A673 (cell line): ENCODE measurements at regions not wholly inside any gene's neighbourhood (a gene's known extent, or its start where the extent isn't known, plus 50 kb on each side); places are given as distances from the start of the nearest gene placed in this dataset.

Source experiments
- BruUV-seq: library from RNA; stranded (reverse); fragments of 400-500 nt; replicated peaks from 2 replicates; lab custom pipeline; 2021; lab: Mats Ljungman, UMichigan
- CTCF ChIA-PET: fragments of 300-600 bp; sonication (Branson Sonifier 250); formaldehyde crosslinking; loops from one replicate; lab custom pipeline; 2022; ENCODE audit warnings: antibody characterized with exemption; lab: Charles Lee
- POLR2A ChIA-PET: fragments of 300-600 bp; sonication (Branson Sonifier 250); formaldehyde crosslinking; loops from one replicate; lab custom pipeline; 2022; ENCODE audit warnings: antibody characterized with exemption; ENCODE audit not compliant: low non-redundant PET; lab: Charles Lee
- DNase-seq: peaks from one replicate; pipeline ENCODE4 v3.0.0-alpha.2; 2015; ENCODE audit warnings: low spot score
- H3K27ac ChIP-seq: fragments of 200-600 bp; sonication (generic); 2 replicates; pipeline ENCODE4 v1.5.1; 2016; ENCODE audit warnings: mixed run types, low read depth, mild to moderate bottlenecking, mixed read lengths, antibody characterized with exemption, low read length; ENCODE audit not compliant: poor library complexity, severe bottlenecking
- H3K27me3 ChIP-seq: fragments of 200-600 bp; sonication (generic); replicated peaks from 2 replicates; pipeline ENCODE4 v1.6.1; 2017; ENCODE audit warnings: mixed run types, low read depth, mild to moderate bottlenecking, mixed read lengths, antibody characterized with exemption, low read length; ENCODE audit not compliant: insufficient read depth, poor library complexity
- H3K36me3 ChIP-seq: fragments of 200-600 bp; sonication (generic); 2 replicates; pipeline ENCODE4 v1.6.1; 2016; ENCODE audit warnings: mixed run types, mild to moderate bottlenecking, mixed read lengths, antibody characterized with exemption, low read length; ENCODE audit not compliant: insufficient read depth, poor library complexity, severe bottlenecking
- H3K4me1 ChIP-seq: fragments of 200-600 bp; sonication (generic); 2 replicates; pipeline ENCODE4 v1.6.1; 2017; ENCODE audit warnings: mixed run types, mild to moderate bottlenecking, mixed read lengths, antibody characterized with exemption, low read length; ENCODE audit not compliant: insufficient read depth, poor library complexity, severe bottlenecking
- H3K4me3 ChIP-seq: fragments of 200-600 bp; sonication (generic); 2 replicates; pipeline ENCODE4 v1.5.1; 2016; ENCODE audit warnings: low read depth, mixed run types, mild to moderate bottlenecking, mixed read lengths, low read length; ENCODE audit not compliant: poor library complexity, severe bottlenecking
- H3K9me3 ChIP-seq: fragments of 200-600 bp; sonication (generic); 2 replicates; pipeline ENCODE4 v1.6.1; 2016; ENCODE audit warnings: mixed run types, low read depth, mild to moderate bottlenecking, mixed read lengths, antibody characterized with exemption, low read length; ENCODE audit not compliant: poor library complexity, severe bottlenecking
- CTCF ChIP-seq: fragments of 300-800, 200-600 bp; sonication (generic); conservative IDR thresholded peaks from 2 replicates; pipeline ENCODE4 v1.5.1; 2017; ENCODE audit warnings: low read depth, mild to moderate bottlenecking, antibody characterized with exemption, low read length, moderate library complexity, mixed read lengths
- EZH2 ChIP-seq: fragments of 200-600 bp; sonication (generic); IDR thresholded peaks from 2 replicates; pipeline ENCODE4 v1.6.1; 2017; ENCODE audit warnings: borderline replicate concordance, low read depth, mild to moderate bottlenecking, mixed read lengths, antibody characterized with exemption, low read length; ENCODE audit not compliant: poor library complexity, severe bottlenecking
- intact Hi-C: fragments of 100-400 bp; cut with micrococcal nuclease; formaldehyde crosslinking; loops from one replicate; pipeline ENCODE4 v1.10.0; 2022; ENCODE audit not compliant: unreplicated experiment

DNA sequence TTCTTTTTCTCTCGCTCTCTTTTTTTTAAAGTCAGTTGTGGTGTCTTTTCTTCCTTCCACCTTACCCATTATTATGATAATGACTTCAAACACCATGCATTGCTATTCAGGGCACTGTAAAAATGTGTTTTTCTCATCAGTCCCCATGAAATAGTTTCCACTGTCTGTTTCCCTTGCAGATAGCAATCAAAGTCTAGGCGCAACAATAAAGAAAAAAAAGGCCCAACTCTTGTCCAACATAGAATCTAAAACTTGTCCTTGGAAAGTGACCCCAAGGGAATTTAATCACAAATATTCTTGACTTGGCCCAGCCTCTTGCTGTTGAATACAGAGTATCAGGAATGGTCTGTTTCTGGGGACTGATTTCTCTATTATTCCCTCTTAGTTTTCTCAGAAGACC, 382.5 kb downstream of the PLPP3 start:
- CTCF ChIA-PET = no interaction called here
- Histone ChIP-seq H3K27me3 (no peaks in the 10 kb centered on the region), H3K36me3 (no peaks in the 10 kb centered on the region), H3K4me3 (no peak overlapping the region), H3K4me1 (no peaks in the 10 kb centered on the region), H3K27ac (no peak overlapping the region), H3K9me3 (no peaks in the 10 kb centered on the region)
- intact Hi-C loops = no loop called here
- DNase-seq = no peak
- POLR2A ChIA-PET = no interaction called here
- BruUV-seq = no TSS peak
- TF ChIP-seq CTCF (no peak), EZH2 (no peak)

DNA sequence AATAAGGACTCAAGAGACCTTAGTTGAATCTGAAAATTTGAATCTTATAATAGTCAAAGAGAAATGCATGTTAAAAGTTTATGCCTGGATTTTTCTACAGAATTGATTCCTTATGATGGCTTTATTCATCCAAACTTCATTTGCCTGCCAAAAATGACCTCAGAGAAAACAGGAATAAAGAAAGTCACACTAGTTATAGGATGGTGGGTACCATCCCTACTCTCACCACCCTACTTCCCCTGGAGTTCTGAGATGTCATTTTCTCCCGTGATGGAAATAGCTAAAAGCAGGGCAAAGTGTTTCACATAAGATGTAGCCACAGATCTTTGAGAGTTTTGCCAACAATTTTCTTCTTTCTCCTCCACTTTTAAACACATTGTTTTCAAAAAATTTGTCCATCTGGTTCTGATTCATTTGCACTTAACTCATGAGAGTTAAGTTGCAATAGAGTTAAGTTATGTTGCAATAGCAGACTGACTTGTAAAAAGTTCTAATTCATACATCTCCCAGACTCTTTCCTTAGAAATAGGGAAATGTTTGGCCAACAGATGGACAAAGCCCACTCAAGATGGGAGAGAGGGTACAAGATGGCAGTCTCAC, 384.6 kb downstream of the PLPP3 start:
- no peaks in the 10 kb centered on the region for H3K36me3 ChIP-seq
- no peak for DNase-seq
- no TSS peak for BruUV-seq
- H3K27me3 ChIP-seq = no peaks in the 10 kb centered on the region
- TF ChIP-seq CTCF = no peak
- TF ChIP-seq EZH2 = no peak
- no peak overlapping the region for H3K27ac ChIP-seq
- POLR2A ChIA-PET = no interaction called here
- CTCF ChIA-PET = no interaction called here
- H3K9me3 ChIP-seq = no peaks in the 10 kb centered on the region
- intact Hi-C loops = no loop called here
- H3K4me3 ChIP-seq = no peak overlapping the region
- H3K4me1 ChIP-seq = no peaks in the 10 kb centered on the region

GRCh38 chr1:56193656-56194055, 385.7 kb downstream of the PLPP3 start:
- no peak overlapping the region for H3K27ac ChIP-seq
- H3K36me3 ChIP-seq = no peaks in the 10 kb centered on the region
- no peak overlapping the region for H3K4me3 ChIP-seq
- no peaks in the 10 kb centered on the region for H3K4me1 ChIP-seq
- CTCF ChIA-PET = no interaction called here
- POLR2A ChIA-PET = no interaction called here
- no TSS peak for BruUV-seq
- no peak for DNase-seq
- no peaks in the 10 kb centered on the region for H3K9me3 ChIP-seq
- intact Hi-C loops = no loop called here
- no peak for TF ChIP-seq CTCF
- TF ChIP-seq EZH2 = no peak
- no peaks in the 10 kb centered on the region for H3K27me3 ChIP-seq
